Spleen (tissue), 7 donors: ENCODE measurements at regions not wholly inside any gene's neighbourhood (a gene's known extent, or its start where the extent isn't known, plus 50 kb on each side); places are given as distances from the start of the nearest gene placed in this dataset.

Experiments used
- POLR2A ChIP-seq, 3 donors: fragments of 450-650 bp; IDR thresholded peaks; one replicate each; pipeline ENCODE4 v1.5.1; 2017; ENCODE audit warnings: antibody characterized with exemption in 3 of 3, mild to moderate bottlenecking in 1 of 3
- POLR2AphosphoS5 ChIP-seq, 3 donors: sonication (generic); formaldehyde crosslinking; IDR thresholded peaks; one replicate each; pipeline ENCODE4 v1.5.1; 2017; ENCODE audit warnings: antibody characterized with exemption in 3 of 3
- TF ChIP-seq, protein P1 (sequence below), 11 experiments: fragments of 200-600 bp in 7 of 11; fragments of 450-650 bp in 4 of 11; sonication (generic) in 4 of 11; IDR thresholded peaks in 8 of 11; conservative IDR thresholded peaks in 3 of 11; 1 replicate in 7 of 11; 2 replicates in 4 of 11; pipeline versions ENCODE4 v1.4.0 to v1.8.0; 2016 to 2021; ENCODE audit warnings: antibody characterized with exemption in 11 of 11, inconsistent platforms in 4 of 11, mild to moderate bottlenecking in 1 of 11
- donor health status: DM: no; HTN: no; CAD: no; lungs with moderate emphysema.
- donor health status: DM: no; HTN: no; CAD: no.
- donor health status: DM: no; HTN: no; CAD: no.

DNA sequence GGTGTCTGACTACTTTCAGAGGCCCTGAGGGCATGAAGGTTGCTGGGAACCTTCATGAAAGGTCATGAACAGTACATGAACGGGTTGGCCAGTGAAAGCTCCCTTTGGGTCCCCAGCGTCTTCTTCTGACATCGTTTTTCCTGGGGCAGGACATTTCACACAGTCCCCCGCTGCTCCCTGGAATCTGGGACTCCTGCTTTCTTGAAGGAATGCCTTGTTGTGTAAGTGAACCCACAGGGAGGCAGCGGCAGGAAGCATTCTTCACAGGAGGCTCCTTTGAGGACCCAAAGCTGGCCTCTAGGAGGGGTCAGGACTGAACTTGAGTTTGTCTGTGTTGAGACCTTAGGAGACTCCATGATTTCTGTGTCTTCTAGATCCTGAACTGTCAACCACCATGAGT is 144.3 kb downstream of the KCNE4 start:
- TF ChIP-seq, protein P1, sequence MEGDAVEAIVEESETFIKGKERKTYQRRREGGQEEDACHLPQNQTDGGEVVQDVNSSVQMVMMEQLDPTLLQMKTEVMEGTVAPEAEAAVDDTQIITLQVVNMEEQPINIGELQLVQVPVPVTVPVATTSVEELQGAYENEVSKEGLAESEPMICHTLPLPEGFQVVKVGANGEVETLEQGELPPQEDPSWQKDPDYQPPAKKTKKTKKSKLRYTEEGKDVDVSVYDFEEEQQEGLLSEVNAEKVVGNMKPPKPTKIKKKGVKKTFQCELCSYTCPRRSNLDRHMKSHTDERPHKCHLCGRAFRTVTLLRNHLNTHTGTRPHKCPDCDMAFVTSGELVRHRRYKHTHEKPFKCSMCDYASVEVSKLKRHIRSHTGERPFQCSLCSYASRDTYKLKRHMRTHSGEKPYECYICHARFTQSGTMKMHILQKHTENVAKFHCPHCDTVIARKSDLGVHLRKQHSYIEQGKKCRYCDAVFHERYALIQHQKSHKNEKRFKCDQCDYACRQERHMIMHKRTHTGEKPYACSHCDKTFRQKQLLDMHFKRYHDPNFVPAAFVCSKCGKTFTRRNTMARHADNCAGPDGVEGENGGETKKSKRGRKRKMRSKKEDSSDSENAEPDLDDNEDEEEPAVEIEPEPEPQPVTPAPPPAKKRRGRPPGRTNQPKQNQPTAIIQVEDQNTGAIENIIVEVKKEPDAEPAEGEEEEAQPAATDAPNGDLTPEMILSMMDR (IDR thresholded peaks at IDR 0.05 in 8 of 11, conservative IDR thresholded peaks at IDR 0.05 in 3 of 11) = no peak
- TF ChIP-seq POLR2A (IDR thresholded peaks at IDR 0.05) (no peak), POLR2AphosphoS5 (IDR thresholded peaks at IDR 0.05) (no peak)
